Suprapubic skin (tissue), 4 donors: ENCODE measurements at regions not wholly inside any gene's neighbourhood (a gene's known extent, or its start where the extent isn't known, plus 50 kb on each side); places are given as distances from the start of the nearest gene placed in this dataset.

ENCODE experiments used
- CTCF ChIP-seq, 2 donors: fragments of 200-600 bp in 1 of 2; fragments of 450-650 bp in 1 of 2; sonication (generic) in 1 of 2; IDR thresholded peaks; one replicate each; pipeline ENCODE4 v1.5.1; 2016 to 2019; ENCODE audit warnings: antibody characterized with exemption in 2 of 2, mild to moderate bottlenecking in 1 of 2, moderate library complexity in 1 of 2
- EP300 ChIP-seq: sonication (generic); formaldehyde crosslinking; IDR thresholded peaks from one replicate; pipeline ENCODE4 v1.6.1; 2017; ENCODE audit warnings: antibody characterized with exemption
- POLR2A ChIP-seq, 2 donors: fragments of 450-650 bp; IDR thresholded peaks; one replicate each; pipeline ENCODE4 v1.6.1; 2017; ENCODE audit warnings: antibody characterized with exemption in 2 of 2, mild to moderate bottlenecking in 2 of 2, moderate library complexity in 2 of 2
- POLR2AphosphoS5 ChIP-seq, 3 donors: sonication (generic); formaldehyde crosslinking; IDR thresholded peaks; one replicate each; pipeline ENCODE4 v1.6.1; 2017; ENCODE audit warnings: antibody characterized with exemption in 3 of 3

- TF ChIP-seq POLR2AphosphoS5 (IDR thresholded peaks at IDR 0.05) (no peak), CTCF (IDR thresholded peaks at IDR 0.05) (no peak), POLR2A (IDR thresholded peaks at IDR 0.05) (no peak), EP300 (no peak)
Observed at GRCh38 chrX:46257451-46257879, 287.8 kb downstream of the ZNF674 start.
